Left ventricle myocardium inferior (tissue), 1 donor: ENCODE measurements at regions not wholly inside any gene's neighbourhood (a gene's known extent, or its start where the extent isn't known, plus 50 kb on each side); places are given as distances from the start of the nearest gene placed in this dataset.

Experiments used
- DNase-seq: peaks from one replicate; pipeline ENCODE4 v3.0.0-alpha.2; 2020
- H3K27ac ChIP-seq: fragments of 200-600 bp; replicated peaks from 2 replicates; pipeline ENCODE4 v1.8.0; 2021
- H3K27me3 ChIP-seq: fragments of 200-600 bp; 2 replicates; pipeline ENCODE4 v1.8.0; 2021; ENCODE audit warnings: low read depth
- H3K36me3 ChIP-seq: fragments of 200-600 bp; 2 replicates; pipeline ENCODE4 v1.8.0; 2021
- H3K4me1 ChIP-seq: fragments of 200-600 bp; 2 replicates; pipeline ENCODE4 v1.8.0; 2021
- H3K4me3 ChIP-seq: fragments of 200-600 bp; 2 replicates; pipeline ENCODE4 v1.8.0; 2021; ENCODE audit warnings: mild to moderate bottlenecking, moderate library complexity
- H3K9me3 ChIP-seq: fragments of 200-600 bp; replicated peaks from 2 replicates; pipeline ENCODE4 v1.8.0; 2021
- intact Hi-C: fragments of 100-400 bp; cut with micrococcal nuclease; formaldehyde crosslinking; loops from one replicate; pipeline ENCODE4 v1.11.0; 2022
- TF ChIP-seq, protein P1 (sequence below): fragments of 200-600 bp; IDR thresholded peaks from 2 replicates; pipeline ENCODE4 v1.8.0; 2021; ENCODE audit warnings: antibody characterized with exemption, mild to moderate bottlenecking, borderline replicate concordance
- donor health status: DM: no; HTN: yes; CAD: no; lungs with severe emphysema.

DNA sequence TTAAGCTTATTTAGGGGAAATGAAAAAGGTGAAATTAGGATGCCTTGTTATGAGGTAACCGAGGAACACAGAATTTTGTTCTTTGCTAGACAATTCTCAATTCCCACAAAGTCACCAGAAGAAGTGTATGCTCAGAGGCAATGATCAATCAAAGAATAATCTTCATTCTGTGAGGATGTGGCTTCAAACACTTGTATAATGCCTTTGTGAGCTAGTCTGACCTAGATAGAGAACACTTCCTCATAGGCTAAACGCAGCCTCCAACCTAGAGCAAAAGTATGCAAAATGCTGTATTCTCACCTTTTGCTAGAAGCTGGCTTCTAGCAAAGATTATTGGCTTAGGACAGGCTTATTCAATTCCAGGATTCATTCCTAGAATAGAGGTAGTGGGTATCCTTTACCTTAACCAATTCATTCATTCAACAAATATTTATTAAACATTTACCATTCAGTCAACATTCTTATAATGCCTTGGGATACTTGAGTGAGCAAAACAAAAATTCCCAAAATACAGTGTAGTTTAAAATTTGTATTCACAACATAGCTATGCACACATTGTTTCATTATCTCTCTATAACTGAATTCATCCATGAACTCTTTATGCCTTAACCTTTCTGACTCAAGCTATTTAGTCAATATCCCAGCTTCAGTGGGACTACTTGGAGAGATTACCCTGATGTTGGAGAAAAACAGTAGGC is 530.2 kb downstream of the PTPRC start:
- Histone ChIP-seq H3K27me3 (no peaks in the 10 kb centered on the region), H3K4me1 (no peaks in the 10 kb centered on the region), H3K4me3 (no peak overlapping the region), H3K9me3 (no peaks in the 10 kb centered on the region), H3K27ac (no peak overlapping the region), H3K36me3 (no peaks in the 10 kb centered on the region)
- intact Hi-C loops: no loop called here
- no peak for DNase-seq
- TF ChIP-seq, protein P1, sequence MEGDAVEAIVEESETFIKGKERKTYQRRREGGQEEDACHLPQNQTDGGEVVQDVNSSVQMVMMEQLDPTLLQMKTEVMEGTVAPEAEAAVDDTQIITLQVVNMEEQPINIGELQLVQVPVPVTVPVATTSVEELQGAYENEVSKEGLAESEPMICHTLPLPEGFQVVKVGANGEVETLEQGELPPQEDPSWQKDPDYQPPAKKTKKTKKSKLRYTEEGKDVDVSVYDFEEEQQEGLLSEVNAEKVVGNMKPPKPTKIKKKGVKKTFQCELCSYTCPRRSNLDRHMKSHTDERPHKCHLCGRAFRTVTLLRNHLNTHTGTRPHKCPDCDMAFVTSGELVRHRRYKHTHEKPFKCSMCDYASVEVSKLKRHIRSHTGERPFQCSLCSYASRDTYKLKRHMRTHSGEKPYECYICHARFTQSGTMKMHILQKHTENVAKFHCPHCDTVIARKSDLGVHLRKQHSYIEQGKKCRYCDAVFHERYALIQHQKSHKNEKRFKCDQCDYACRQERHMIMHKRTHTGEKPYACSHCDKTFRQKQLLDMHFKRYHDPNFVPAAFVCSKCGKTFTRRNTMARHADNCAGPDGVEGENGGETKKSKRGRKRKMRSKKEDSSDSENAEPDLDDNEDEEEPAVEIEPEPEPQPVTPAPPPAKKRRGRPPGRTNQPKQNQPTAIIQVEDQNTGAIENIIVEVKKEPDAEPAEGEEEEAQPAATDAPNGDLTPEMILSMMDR: no peak

DNA sequence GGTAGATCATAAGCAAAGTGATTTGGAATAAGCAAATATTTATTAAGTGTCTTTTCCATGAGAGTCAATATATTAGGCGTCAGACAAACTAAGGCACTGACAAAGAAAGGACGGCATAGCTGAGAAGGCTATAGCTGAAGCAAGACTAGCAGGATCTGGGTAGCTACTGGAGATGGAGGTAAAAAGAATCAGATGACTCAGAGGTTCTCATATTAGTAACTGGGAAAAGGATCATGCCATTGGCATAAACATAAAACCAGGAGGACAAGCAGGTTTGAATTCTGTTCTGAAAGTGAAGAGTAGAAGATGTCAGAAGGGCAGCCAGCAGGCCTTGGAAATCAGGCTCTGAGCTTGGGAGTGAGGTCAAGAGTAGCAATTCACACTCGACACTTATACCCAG is 531.9 kb downstream of the PTPRC start:
- TF ChIP-seq, protein P1: no peak

DNA sequence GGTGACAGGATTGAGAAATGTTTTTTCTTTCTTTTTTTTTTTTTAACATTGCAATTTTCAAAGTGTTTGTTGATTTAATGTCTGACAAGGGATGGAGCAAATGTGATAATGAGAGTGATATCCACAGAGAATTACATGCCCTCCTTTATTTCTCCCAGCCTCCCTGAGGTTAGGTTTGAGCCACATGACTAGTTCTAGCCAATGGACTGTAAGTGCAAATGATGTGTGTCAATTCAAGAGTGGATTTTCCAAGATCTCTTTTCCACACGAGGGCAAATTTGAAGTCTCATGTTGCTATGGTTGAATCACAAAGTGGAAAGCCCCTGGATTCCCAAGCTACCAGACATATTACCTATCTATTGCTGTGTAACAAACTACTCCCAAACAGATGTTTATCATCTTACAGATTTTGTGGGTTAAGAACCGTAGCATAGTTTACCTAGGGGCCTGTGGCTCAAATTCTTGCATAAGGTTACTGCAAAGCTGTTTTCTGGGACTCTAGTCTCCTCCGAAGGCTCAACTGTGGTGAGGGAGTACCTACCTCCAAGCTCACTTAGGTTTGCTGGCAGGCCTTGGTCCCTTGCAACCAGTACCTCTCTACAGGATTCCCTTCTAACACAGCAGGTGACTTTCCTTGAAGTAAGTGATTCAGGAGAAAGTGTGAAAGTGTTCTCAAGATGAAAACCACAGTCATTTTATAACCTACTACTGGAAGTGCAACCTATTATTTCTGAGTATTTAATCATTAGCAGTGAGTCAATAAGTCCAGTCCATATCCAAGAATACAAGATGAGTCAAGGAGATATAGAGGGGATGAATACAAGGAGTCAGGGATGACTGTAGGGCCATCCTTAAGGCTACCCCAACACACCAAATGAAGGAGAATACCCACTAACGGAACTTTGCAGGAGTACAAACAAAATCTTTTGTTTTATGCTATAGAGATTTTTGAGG is 533.6 kb downstream of the PTPRC start:
- intact Hi-C loops: no loop called here
- TF ChIP-seq, protein P1: no peak
- Histone ChIP-seq H3K4me3 (no peak overlapping the region), H3K36me3 (no peaks in the 10 kb centered on the region), H3K27me3 (no peaks in the 10 kb centered on the region), H3K27ac (no peak overlapping the region), H3K9me3 (no peaks in the 10 kb centered on the region), H3K4me1 (no peaks in the 10 kb centered on the region)
- no peak for DNase-seq

More for the DNA sequence above, 531.9 kb downstream of the PTPRC start:
- no peaks in the 10 kb centered on the region for H3K36me3 ChIP-seq
- no peak overlapping the region for H3K4me3 ChIP-seq
- no peaks in the 10 kb centered on the region for H3K4me1 ChIP-seq
- H3K27me3 ChIP-seq: no peaks in the 10 kb centered on the region
- DNase-seq: no peak
- H3K27ac ChIP-seq: no peak overlapping the region
- intact Hi-C loops: no loop called here
- H3K9me3 ChIP-seq: no peaks in the 10 kb centered on the region

DNA sequence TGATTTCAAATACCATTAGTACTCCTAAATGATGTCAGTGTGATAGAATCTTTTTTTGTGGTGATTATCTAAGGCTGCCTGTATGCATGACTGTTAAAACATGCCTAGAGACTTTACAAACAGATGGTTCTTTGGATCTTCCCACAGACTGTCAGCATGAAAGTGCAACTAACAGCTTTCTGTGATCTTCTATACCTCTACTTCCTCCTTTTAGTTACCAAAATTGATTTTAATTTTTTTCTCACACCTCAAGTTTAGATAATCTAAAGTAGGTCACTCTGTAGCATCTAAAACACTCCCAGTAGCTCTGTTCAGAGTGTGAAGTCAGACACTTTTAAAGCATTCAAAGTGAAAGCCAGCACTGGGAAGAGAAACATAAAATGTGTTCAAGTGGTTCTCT is 534.5 kb downstream of the PTPRC start:
- H3K4me1 ChIP-seq: no peaks in the 10 kb centered on the region
- no peaks in the 10 kb centered on the region for H3K9me3 ChIP-seq
- H3K27ac ChIP-seq: no peak overlapping the region
- no peak overlapping the region for H3K4me3 ChIP-seq
- H3K27me3 ChIP-seq: no peaks in the 10 kb centered on the region
- DNase-seq: no peak
- TF ChIP-seq, protein P1: no peak
- intact Hi-C loops: no loop called here
- no peaks in the 10 kb centered on the region for H3K36me3 ChIP-seq

DNA sequence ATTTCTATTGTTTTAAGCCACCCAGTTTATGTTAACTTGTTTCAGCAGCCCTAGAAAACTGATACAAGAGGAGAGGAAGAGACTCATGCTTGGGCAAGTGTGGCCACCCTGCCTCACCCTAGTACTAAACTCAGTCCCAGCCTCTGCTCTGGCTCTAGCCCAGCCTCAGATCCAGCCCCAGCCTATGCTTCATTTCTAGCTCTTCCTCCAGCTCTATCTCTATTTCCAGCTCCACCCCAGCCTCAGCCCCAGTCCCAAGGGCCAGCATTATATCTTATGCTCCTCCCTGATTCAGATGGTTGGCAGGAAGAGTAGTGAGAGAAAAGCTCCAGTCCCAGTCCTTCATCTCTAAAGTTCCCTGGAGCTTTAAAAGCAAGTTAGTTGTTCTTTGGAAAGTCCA is 535.5 kb downstream of the PTPRC start:
- no peaks in the 10 kb centered on the region for H3K9me3 ChIP-seq
- no peaks in the 10 kb centered on the region for H3K36me3 ChIP-seq
- no peak overlapping the region for H3K4me3 ChIP-seq
- TF ChIP-seq, protein P1: no peak
- intact Hi-C loops: no loop called here
- no peaks in the 10 kb centered on the region for H3K27me3 ChIP-seq
- H3K4me1 ChIP-seq: peaks cover 1% of the 10 kb centered on the region
- no peak for DNase-seq
- H3K27ac ChIP-seq: no peak overlapping the region
